LHCN-M2 (cell line): ENCODE measurements at regions not wholly inside any gene's neighbourhood (a gene's known extent, or its start where the extent isn't known, plus 50 kb on each side); places are given as distances from the start of the nearest gene placed in this dataset.

Experiments used
- DNase-seq: peaks from one replicate; pipeline ENCODE4 v3.0.0-alpha.2; 2012; ENCODE audit warnings: low read depth

- DNase-seq: peak; percentile 37
Measured at GRCh38 chr1:165073185-165074007, 283.1 kb downstream of the LMX1A start.

GRCh38 chr1:165070675-165071074 is 285.8 kb downstream of the LMX1A start:
- DNase-seq: no peak

- DNase-seq: no peak
Measured at GRCh38 chr1:165069829-165070228, 286.7 kb downstream of the LMX1A start.

- peak; percentile 2 for DNase-seq
Measured at GRCh38 chr1:165068741-165069140, 287.8 kb downstream of the LMX1A start.

GRCh38 chr1:165067829-165068228 is 288.7 kb downstream of the LMX1A start:
- no peak for DNase-seq

- DNase-seq: no peak
Measured at GRCh38 chr1:165063181-165063965, 293.1 kb downstream of the LMX1A start.

- no peak for DNase-seq
Measured at GRCh38 chr1:165062346-165062745, 294.2 kb downstream of the LMX1A start.

- no peak for DNase-seq
Measured at GRCh38 chr1:165060285-165060793, 296.2 kb downstream of the LMX1A start.

- DNase-seq: no peak
Measured at GRCh38 chr1:165057956-165058355, 298.6 kb downstream of the LMX1A start.

- DNase-seq: no peak
Measured at GRCh38 chr1:165056914-165057313, 299.6 kb downstream of the LMX1A start.

GRCh38 chr1:165055581-165055980 is 300.9 kb downstream of the LMX1A start:
- no peak for DNase-seq

GRCh38 chr1:165054627-165055026 is 301.9 kb downstream of the LMX1A start:
- no peak for DNase-seq

- no peak for DNase-seq
Measured at GRCh38 chr1:165053351-165053750, 303.2 kb downstream of the LMX1A start.

GRCh38 chr1:165052936-165053335 is 303.6 kb downstream of the LMX1A start:
- DNase-seq: no peak

GRCh38 chr1:165052431-165052830 is 304.1 kb downstream of the LMX1A start:
- DNase-seq: no peak

GRCh38 chr1:165050246-165050645 is 306.3 kb downstream of the LMX1A start:
- DNase-seq: no peak

GRCh38 chr1:165047994-165048393 is 308.5 kb downstream of the LMX1A start:
- no peak for DNase-seq

- DNase-seq: no peak
Measured at GRCh38 chr1:165045902-165046301, 310.6 kb downstream of the LMX1A start.

- DNase-seq: no peak
Measured at GRCh38 chr1:165040641-165041040, 315.9 kb downstream of the LMX1A start.

- DNase-seq: no peak
Measured at GRCh38 chr1:165039996-165040395, 316.5 kb downstream of the LMX1A start.

- DNase-seq: no peak
Measured at GRCh38 chr1:165036403-165036802, 320.1 kb downstream of the LMX1A start.

GRCh38 chr1:165034136-165034809 is 322.2 kb downstream of the LMX1A start:
- no peak for DNase-seq
